Stimulated activated CD4-positive, alpha-beta T cell treated with anti-CD3 and anti-CD28 coated beads, Interleukin-1b, Interleukin-23, amount 100 ng/mL, for 24 hours (primary cell): ENCODE measurements at regions not wholly inside any gene's neighbourhood (a gene's known extent, or its start where the extent isn't known, plus 50 kb on each side); places are given as distances from the start of the nearest gene placed in this dataset.
"Not testable (repeated sequence)": the region's sequence is repeated elsewhere in the genome, so short reads cannot be mapped to it uniquely, and the experiment has no call there.

Experiments
- DNase-seq, 4 experiments: peaks; one replicate each; pipeline ENCODE4 v3.0.0-alpha.2; 2020; ENCODE audit warnings: low read depth in 4 of 4, low spot score in 1 of 4

- no peak for DNase-seq
Observed at GRCh38 chr4:114087596-114088230, 108.3 kb upstream of the ARSJ start.

GRCh38 chr4:114088481-114088880, 109.0 kb upstream of the ARSJ start:
- no peak for DNase-seq

GRCh38 chr4:114091546-114091945, 112.1 kb upstream of the ARSJ start:
- no peak for DNase-seq

- DNase-seq: no peak
Observed at GRCh38 chr4:114093221-114093715, 113.8 kb upstream of the ARSJ start.

DNA sequence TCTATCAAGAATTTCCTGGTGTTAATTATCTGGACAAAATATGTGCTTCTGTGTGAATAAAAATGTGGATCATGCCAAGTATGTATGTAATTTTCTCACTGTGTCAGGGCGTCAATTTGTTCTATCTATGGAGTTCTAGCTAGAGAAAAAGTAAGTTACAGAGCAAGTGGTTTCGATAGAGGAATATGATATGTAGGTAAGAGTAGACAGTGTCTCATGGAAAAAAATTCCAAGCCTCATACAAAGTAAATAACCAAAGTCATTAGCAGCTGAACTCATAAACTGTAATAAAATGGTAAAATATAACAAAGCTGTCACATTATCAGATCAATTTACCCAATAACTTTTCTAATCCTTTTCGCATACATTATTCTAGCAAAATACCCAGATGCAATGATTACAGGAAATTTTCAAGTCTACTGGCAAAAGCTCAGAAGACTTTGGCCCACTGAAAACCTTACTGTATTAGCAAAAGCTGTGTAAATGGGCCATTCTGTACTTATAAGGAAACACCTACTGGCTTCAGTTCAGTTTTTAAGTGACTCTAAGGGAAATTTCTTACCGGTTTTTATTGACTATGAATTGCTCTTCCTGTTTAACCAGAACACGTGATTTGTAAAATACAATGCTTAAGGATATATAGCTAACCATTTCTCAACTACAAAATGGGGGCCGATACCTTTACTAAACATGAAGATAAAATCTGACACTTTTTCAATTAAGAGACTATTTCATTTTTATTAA, 121.0 kb upstream of the ARSJ start:
- no peak for DNase-seq

GRCh38 chr4:114103908-114104307, 124.5 kb upstream of the ARSJ start:
- DNase-seq: no peak

DNA sequence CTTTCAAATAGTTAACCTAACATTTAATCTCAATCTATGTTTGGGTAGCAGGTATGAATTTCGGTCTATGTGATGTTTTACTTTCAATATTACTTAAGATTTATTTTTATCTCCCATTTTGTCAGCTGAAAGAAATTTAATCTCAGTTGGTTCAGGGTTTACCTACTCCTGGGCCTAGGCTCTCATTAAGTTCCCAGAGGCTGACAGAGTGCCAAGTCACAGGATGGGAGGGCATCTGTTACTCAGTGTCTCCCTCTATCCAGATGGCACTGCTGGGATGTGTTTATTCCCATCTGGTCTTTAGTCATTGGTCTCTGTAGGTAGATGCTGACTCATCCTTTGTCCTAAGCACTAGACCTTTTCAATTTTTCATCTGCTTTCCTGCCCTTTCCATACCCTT, 129.4 kb upstream of the ARSJ start:
- no peak for DNase-seq

GRCh38 chr4:114109776-114110175, 130.3 kb upstream of the ARSJ start:
- no peak for DNase-seq

DNA sequence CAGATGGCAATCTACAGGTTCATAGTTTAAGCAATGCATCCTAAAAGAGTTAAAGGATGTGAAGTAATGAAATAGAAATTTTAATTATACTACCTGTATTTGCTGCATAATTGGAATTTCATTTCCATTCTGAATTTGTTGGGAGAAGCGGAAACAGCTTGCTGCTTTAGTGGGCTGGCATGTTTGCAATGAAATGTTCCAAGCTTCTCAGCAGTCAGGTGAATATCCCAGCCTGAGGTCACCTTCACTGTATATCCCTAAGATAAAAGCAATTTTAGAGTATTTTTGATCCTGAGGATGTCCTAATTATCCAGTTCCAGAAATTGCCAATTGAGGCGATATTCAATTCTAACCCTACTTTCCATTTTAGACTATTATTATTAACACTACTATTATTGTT, 136.1 kb upstream of the ARSJ start:
- DNase-seq: no peak

DNA sequence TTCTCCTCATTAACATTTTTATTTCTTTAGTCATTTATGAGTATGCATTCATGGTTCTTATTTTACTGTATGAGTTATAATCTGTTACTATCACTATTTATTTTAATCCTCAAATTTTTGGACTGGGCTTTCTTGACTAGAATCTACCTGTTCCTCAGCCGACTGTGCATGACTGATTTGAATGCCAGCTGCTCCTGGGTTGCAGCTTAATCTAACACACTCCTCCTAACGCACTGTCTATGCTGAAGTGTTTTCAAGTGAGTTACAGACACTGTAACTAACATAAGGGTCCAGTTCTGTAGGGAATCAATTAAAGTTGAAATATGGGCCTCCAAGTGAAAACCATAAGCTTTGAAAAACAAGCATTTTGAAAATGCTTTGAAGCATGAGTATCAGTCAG, 137.4 kb upstream of the ARSJ start:
- no peak for DNase-seq

GRCh38 chr4:114121221-114121620, 141.8 kb upstream of the ARSJ start:
- DNase-seq: no peak

DNA sequence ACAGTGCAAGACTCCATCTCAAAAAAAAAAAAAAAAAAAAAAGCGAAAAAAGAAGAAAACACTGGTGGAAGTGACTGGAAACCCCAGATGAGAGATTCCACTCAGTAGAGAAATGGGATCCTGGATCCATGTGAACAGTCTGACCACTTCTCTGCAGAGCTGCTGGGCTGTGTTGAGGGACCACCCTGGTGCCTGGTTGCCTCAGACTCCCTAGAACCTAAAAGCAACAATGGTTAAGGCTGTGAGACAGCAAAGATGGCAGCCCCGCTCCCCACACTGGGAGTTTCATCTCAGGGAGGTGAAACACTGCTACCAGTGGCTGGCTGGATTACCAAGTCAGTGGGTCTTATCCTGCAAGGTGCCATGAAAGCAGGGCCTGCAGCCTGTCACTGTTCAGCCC, 152.8 kb upstream of the ARSJ start:
- no peak for DNase-seq

GRCh38 chr4:114132830-114133229, 153.4 kb upstream of the ARSJ start:
- DNase-seq: no peak

DNA sequence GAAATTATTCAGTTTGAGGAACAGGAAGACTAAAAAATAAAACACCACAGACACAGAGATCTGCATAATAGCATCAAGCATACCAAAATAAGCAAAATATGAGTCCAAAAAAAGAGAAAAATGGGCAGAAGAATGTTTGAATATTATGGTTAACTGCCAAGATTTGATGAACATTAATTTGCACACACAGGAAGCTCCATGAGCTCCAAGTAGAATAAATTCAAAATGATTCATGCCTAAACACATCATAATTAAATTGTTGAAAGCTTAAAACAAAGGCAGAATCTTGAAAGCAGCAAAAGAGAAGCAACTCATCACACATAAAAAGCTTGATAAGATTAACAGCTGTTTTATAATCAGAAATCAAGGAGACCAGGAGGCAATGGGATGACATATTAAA, 156.6 kb upstream of the ARSJ start:
- no peak for DNase-seq

DNA sequence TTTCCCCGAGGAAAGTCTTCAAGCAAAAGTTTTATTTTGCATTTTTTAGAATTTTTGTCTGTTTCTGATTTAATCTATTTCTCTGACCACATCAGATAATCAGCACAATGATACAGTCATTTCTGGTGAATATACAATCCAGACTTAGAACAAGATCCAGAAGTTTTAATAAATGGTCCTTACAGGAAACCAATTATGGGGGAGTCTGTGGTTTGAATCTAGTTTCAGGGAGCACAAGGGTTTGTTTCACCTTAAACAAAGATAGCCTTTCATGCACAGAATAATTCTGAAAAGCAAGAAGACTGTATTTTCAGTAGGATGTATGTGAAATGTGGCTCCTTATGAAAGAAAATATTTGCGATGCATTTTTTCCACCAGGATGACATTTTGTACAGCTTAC, 158.5 kb upstream of the ARSJ start:
- DNase-seq: no peak

- no peak for DNase-seq
Observed at GRCh38 chr4:114146947-114147618, 167.6 kb upstream of the ARSJ start.

DNA sequence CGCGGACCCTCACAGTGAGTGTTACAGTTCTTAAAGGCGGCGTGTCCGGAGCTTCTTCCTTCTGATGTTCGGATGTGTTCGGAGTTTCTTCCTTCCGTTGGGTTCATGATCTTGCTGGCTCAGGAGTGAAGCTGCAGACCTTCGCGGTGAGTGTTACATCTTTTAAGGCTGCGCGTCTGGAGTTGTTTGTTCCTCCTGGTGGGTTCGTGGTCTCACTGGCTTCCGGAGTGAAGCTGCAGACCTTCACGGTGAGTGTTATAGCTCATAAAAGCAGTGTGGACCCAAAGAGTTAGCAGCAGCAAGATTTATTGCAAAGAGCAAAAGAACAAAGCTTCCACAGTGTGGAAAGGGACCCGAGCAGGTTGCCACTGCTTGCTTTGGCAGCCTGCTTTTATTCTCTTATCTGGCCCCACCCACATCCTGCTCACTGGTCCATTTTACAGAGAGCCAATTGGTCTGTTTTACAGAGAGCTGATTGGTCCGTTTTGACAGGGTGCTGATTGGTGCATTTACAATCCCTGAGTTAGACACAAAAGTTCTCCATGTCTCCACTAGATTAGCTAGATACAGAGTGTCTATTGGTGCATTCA, 168.3 kb upstream of the ARSJ start:
- not testable (repeated sequence) for DNase-seq

- DNase-seq: not testable (repeated sequence)
Observed at GRCh38 chr4:114148372-114149070, 169.1 kb upstream of the ARSJ start.

DNA sequence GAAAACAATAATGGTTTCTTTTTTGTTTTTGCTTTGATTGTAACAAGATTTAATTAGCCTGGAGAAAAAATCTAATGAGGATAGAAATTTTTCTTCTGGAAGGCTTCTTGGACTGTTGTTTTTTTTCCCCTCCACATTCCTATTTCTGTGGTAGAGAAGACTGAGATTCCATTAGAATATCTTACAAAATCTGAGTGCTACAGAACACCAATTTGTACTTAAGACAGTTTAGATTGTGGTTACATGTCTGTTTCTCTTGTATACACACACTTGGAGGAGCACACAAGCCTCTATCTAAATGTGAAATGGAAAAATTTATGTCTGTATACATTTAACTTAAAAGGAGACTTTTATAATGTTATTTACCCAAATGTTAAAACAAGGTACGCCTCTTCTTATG, 176.9 kb upstream of the ARSJ start:
- no peak for DNase-seq

DNA sequence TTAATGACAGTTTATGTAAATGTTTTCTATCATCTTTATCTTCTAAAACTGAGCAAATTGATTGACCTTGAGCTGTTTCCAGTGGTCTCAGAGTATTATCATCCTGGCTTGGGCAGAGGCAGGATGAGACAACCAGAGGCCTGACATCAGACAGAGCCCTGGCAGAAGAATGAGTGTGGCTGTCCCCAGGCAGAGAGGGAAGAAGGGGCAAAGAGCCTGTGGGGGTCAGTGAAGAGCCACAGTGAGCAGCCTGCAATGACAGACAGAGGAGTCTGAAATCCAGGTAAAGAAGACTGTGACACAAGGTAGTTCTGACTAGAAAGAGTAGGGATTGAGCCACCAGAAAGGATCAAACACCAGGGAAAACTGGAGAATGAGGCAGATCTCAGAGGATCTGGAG, 182.4 kb upstream of the ARSJ start:
- DNase-seq: no peak

GRCh38 chr4:114163051-114163450, 183.6 kb upstream of the ARSJ start:
- no peak for DNase-seq
